ENCODE measurements at regions not wholly inside any gene's neighbourhood (a gene's known extent, or its start where the extent isn't known, plus 50 kb on each side); places are given as distances from the start of the nearest gene placed in this dataset.

- DNase-seq (ENCODE audit: low spot score in 2 of 2), result no peak
- Mint-ChIP-seq H3K9me3 (peaks cover 0 to 4% of the 10 kb centered on the region in 2 donors), H3K36me3 (no peaks in the 10 kb centered on the region), H3K27ac (no peak overlapping the region)
- no peak for ATAC-seq
Measured at GRCh38 chr10:58030208-58030607, 237.5 kb downstream of the IPMK start.

- DNase-seq (ENCODE audit: low spot score in 2 of 2) (no peak), ATAC-seq (no peak)
- Mint-ChIP-seq H3K27ac (no peak overlapping the region), H3K36me3 (no peaks in the 10 kb centered on the region), H3K9me3 (peaks cover 0 to 1% of the 10 kb centered on the region in 2 donors)
Measured at GRCh38 chr10:58028597-58029366, 238.9 kb downstream of the IPMK start.

- Mint-ChIP-seq H3K36me3 (no peaks in the 10 kb centered on the region), H3K27ac (no peak overlapping the region), H3K9me3 (peaks cover 0 to 9% of the 10 kb centered on the region in 2 donors)
- ATAC-seq, result no peak
- DNase-seq (ENCODE audit: low spot score in 2 of 2), result no peak
Measured at GRCh38 chr10:58027426-58027825, 240.3 kb downstream of the IPMK start.

GRCh38 chr10:58026036-58026435 is 241.7 kb downstream of the IPMK start:
- peaks cover 3 to 12% of the 10 kb centered on the region in 2 donors for H3K9me3 Mint-ChIP-seq
- no peak for DNase-seq (ENCODE audit: low spot score in 2 of 2)
- H3K36me3 Mint-ChIP-seq, result no peaks in the 10 kb centered on the region
- no peak for ATAC-seq
- H3K27ac Mint-ChIP-seq, result no peak overlapping the region

GRCh38 chr10:58023341-58024073 is 244.2 kb downstream of the IPMK start:
- ATAC-seq (peak; percentile 34 to 74), DNase-seq (ENCODE audit: low spot score in 2 of 2) (no peak)
- Mint-ChIP-seq H3K9me3 (peaks cover 6 to 16% of the 10 kb centered on the region in 2 donors), H3K36me3 (no peaks in the 10 kb centered on the region), H3K27ac (no peak overlapping the region)

GRCh38 chr10:58019863-58020537 is 247.7 kb downstream of the IPMK start:
- H3K9me3 Mint-ChIP-seq, result peaks cover 6 to 16% of the 10 kb centered on the region in 2 donors

GRCh38 chr10:58017719-58018367 is 249.9 kb downstream of the IPMK start:
- Mint-ChIP-seq H3K36me3 (no peaks in the 10 kb centered on the region), H3K27ac (no peak overlapping the region), H3K9me3 (peaks cover 6 to 11% of the 10 kb centered on the region in 2 donors)
- ATAC-seq (no peak), DNase-seq (ENCODE audit: low spot score in 2 of 2) (no peak)

More at GRCh38 chr10:58019863-58020537, 247.7 kb downstream of the IPMK start:
- Mint-ChIP-seq H3K27ac (no peak overlapping the region), H3K36me3 (no peaks in the 10 kb centered on the region)
- DNase-seq (ENCODE audit: low spot score in 2 of 2), result no peak
- no peak for ATAC-seq

- H3K36me3 Mint-ChIP-seq, result no peaks in the 10 kb centered on the region
- peaks cover 2 to 4% of the 10 kb centered on the region in 2 donors for H3K9me3 Mint-ChIP-seq
- H3K27ac Mint-ChIP-seq, result no peak overlapping the region
- ATAC-seq (no peak), DNase-seq (ENCODE audit: low spot score in 2 of 2) (no peak)
Measured at GRCh38 chr10:58016614-58017013, 251.1 kb downstream of the IPMK start.

GRCh38 chr10:58014436-58014835 is 253.3 kb downstream of the IPMK start:
- no peaks in the 10 kb centered on the region for H3K36me3 Mint-ChIP-seq

GRCh38 chr10:58013406-58013805 is 254.3 kb downstream of the IPMK start:
- Mint-ChIP-seq H3K9me3 (no peaks in the 10 kb centered on the region), H3K27ac (no peak overlapping the region), H3K36me3 (no peaks in the 10 kb centered on the region)
- no peak for DNase-seq (ENCODE audit: low spot score in 2 of 2)
- ATAC-seq, result no peak

More at GRCh38 chr10:58014436-58014835, 253.3 kb downstream of the IPMK start:
- ATAC-seq (no peak), DNase-seq (ENCODE audit: low spot score in 2 of 2) (no peak)
- H3K9me3 Mint-ChIP-seq, result no peaks in the 10 kb centered on the region
- H3K27ac Mint-ChIP-seq, result no peak overlapping the region

- DNase-seq (ENCODE audit: low spot score in 2 of 2) (no peak), ATAC-seq (no peak)
- no peak overlapping the region for H3K27ac Mint-ChIP-seq
- no peaks in the 10 kb centered on the region for H3K36me3 Mint-ChIP-seq
- H3K9me3 Mint-ChIP-seq, result no peaks in the 10 kb centered on the region
Measured at GRCh38 chr10:58010073-58010702, 257.5 kb downstream of the IPMK start.

- ATAC-seq (no peak), DNase-seq (ENCODE audit: low spot score in 2 of 2) (no peak)
- Mint-ChIP-seq H3K27ac (no peak overlapping the region), H3K9me3 (peaks cover 0 to 5% of the 10 kb centered on the region in 2 donors), H3K36me3 (no peaks in the 10 kb centered on the region)
Measured at GRCh38 chr10:58003945-58004344, 263.7 kb downstream of the IPMK start.

GRCh38 chr10:58001159-58001558 is 266.5 kb downstream of the IPMK start:
- ATAC-seq (no peak), DNase-seq (ENCODE audit: low spot score in 2 of 2) (no peak)
- Mint-ChIP-seq H3K27ac (no peak overlapping the region), H3K9me3 (peaks cover 0 to 5% of the 10 kb centered on the region in 2 donors), H3K36me3 (no peaks in the 10 kb centered on the region)

- DNase-seq (ENCODE audit: low spot score in 2 of 2) (no peak), ATAC-seq (no peak)
- Mint-ChIP-seq H3K9me3 (peaks cover 0 to 7% of the 10 kb centered on the region in 2 donors), H3K27ac (no peak overlapping the region), H3K36me3 (peaks cover 0 to 4% of the 10 kb centered on the region in 2 donors)
Measured at GRCh38 chr10:57996536-57996935, 271.2 kb downstream of the IPMK start.

GRCh38 chr10:57993302-57993701 is 274.4 kb downstream of the IPMK start:
- peaks cover 0 to 3% of the 10 kb centered on the region in 2 donors for H3K9me3 Mint-ChIP-seq
- peaks cover 0 to 4% of the 10 kb centered on the region in 2 donors for H3K36me3 Mint-ChIP-seq
- H3K27ac Mint-ChIP-seq, result no peak overlapping the region
- ATAC-seq (no peak), DNase-seq (ENCODE audit: low spot score in 2 of 2) (no peak)

- Mint-ChIP-seq H3K9me3 (peaks cover 0 to 3% of the 10 kb centered on the region in 2 donors), H3K27ac (no peak overlapping the region), H3K36me3 (peaks cover 0 to 4% of the 10 kb centered on the region in 2 donors)
- no peak for DNase-seq (ENCODE audit: low spot score in 2 of 2)
- no peak for ATAC-seq
Measured at GRCh38 chr10:57992321-57993077, 275.2 kb downstream of the IPMK start.
